RPMI7951 (cell line): ENCODE measurements at regions not wholly inside any gene's neighbourhood (a gene's known extent, or its start where the extent isn't known, plus 50 kb on each side); places are given as distances from the start of the nearest gene placed in this dataset.

Experiments
- DNase-seq: peaks from one replicate; pipeline ENCODE4 v3.0.0-alpha.2; 2012; ENCODE audit warnings: low read depth

- no peak for DNase-seq
These were observed 125.3 kb upstream of the STMND1 start for GRCh38 chr6:16976385-16977183.

- DNase-seq: no peak
These were observed 127.0 kb upstream of the STMND1 start for GRCh38 chr6:16974704-16975359.

DNA sequence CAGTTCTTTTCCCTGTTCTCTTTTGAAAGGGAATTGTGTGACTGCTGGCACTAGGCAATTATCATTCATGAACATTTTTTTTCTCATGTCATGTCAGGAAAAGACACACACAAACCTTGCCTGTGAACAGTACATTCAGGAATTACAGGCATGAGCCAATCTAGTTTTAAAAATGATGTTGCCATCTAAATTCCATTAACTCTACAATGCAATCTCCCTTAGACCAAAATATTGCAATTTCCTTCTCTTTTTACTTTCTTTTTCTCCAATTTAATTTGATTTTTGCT, 127.5 kb upstream of the STMND1 start:
- DNase-seq: no peak

DNA sequence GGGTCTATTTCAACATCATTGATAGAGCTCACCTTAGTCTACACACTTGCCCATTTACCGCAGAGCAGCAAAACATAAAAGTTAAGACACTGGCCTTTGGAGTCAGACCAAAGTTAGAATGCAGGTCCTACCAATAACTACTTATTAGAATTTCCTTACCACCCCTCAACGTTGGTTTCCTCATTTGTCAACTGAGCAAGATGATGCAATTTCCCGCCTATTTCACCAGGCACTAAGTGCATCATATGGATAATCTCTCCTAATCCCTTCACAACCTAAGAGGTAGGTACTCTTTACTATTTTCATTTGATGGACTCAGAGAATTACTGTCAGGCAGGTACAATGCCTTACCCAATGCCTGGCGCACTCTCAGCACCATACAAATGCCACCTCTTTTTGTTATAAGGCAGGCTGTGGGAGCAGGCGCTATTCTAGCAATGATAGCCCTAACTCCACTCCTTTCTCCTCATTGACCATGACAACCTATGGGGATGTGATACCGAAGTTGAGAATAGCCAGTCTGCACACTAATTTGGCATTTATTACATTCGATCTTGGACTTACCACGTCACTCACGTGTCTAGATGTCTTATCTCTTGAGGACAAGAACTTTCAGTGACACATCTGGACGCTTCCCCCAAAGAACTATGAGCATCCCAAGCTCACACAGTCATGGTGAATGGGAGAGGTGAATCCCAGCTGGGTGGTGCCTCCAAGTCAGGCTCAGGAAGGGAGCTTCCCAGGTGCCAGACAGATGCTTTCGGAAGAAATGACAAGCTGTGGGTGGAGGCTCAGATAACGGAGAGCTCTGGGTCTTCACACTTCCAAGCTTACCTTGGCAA, 128.1 kb upstream of the STMND1 start:
- no peak for DNase-seq

- DNase-seq: no peak
These were observed 128.8 kb upstream of the STMND1 start for GRCh38 chr6:16973051-16973450.

GRCh38 chr6:16972535-16972934, 129.3 kb upstream of the STMND1 start:
- DNase-seq: no peak

GRCh38 chr6:16969699-16970655, 131.9 kb upstream of the STMND1 start:
- DNase-seq: no peak

DNA sequence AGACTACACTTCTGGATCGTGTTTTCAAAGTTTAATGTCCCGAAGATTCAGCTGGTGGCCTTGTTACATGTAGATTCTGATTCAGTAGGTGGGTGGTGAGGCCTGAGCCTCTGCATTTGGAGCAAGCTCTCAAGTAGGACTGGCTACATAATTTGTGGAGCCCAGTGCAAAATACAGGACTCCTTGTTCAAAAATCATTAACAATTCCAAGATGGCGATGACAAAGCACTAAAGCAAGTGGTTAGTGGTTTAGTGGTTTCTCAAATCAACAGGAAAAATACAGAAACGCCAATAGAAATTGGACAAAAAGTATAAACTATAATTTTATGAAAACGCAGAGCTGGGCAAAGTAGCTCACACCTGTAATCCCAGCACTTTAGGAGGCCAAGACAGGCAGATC, 133.7 kb upstream of the STMND1 start:
- no peak for DNase-seq

- DNase-seq: no peak
These were observed 134.4 kb upstream of the STMND1 start for GRCh38 chr6:16967470-16967817.

GRCh38 chr6:16966791-16967469, 134.9 kb upstream of the STMND1 start:
- DNase-seq: peak; percentile 48

- peak; percentile 26 for DNase-seq
These were observed 136.2 kb upstream of the STMND1 start for GRCh38 chr6:16965689-16966088.

- DNase-seq: peak; percentile 95
These were observed 137.0 kb upstream of the STMND1 start for GRCh38 chr6:16964553-16965499.

DNA sequence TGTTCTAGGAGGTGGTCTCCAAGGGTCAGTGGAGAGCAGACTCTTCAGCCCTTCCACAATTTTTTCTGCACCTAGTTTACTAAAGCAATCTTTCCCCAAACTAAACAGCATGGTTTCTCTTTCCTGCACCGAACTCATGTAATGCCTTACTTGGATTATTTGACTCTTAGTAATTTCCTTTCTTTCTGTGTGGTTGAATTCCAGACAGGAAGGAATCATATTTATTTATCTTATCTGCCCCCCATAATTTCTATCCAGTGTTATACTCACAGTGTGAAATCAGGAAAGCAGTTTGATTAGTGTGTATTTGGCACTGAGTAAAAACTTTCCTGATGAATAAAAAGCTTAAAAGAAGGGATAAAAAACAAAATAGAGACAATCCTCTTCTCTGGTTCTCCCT, 140.3 kb upstream of the STMND1 start:
- DNase-seq: peak; percentile 50

- DNase-seq: no peak
These were observed 142.1 kb upstream of the STMND1 start for GRCh38 chr6:16959789-16960188.

GRCh38 chr6:16956361-16956760, 145.5 kb upstream of the STMND1 start:
- DNase-seq: peak; percentile 33

GRCh38 chr6:16955899-16956298, 146.0 kb upstream of the STMND1 start:
- DNase-seq: no peak

DNA sequence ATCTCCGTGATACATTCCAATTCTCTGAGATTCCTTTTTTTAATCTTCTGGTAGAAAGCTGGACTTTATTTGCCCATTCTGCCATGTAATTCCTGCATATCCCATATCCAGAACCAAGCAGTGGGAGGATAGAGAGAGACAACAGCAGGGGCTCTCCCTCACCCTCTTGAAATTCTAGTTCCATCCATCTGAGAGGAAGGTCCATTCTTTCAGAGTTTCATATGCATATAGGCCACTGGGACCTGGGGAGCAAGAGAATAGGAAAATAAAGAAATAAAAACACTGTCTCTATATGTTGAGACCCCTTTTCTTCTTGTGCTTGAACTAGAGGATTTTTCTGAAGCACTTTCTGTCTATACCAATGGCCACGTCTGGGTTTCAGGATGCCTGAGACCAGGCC, 147.9 kb upstream of the STMND1 start:
- no peak for DNase-seq

GRCh38 chr6:16953446-16953845, 148.4 kb upstream of the STMND1 start:
- no peak for DNase-seq

DNA sequence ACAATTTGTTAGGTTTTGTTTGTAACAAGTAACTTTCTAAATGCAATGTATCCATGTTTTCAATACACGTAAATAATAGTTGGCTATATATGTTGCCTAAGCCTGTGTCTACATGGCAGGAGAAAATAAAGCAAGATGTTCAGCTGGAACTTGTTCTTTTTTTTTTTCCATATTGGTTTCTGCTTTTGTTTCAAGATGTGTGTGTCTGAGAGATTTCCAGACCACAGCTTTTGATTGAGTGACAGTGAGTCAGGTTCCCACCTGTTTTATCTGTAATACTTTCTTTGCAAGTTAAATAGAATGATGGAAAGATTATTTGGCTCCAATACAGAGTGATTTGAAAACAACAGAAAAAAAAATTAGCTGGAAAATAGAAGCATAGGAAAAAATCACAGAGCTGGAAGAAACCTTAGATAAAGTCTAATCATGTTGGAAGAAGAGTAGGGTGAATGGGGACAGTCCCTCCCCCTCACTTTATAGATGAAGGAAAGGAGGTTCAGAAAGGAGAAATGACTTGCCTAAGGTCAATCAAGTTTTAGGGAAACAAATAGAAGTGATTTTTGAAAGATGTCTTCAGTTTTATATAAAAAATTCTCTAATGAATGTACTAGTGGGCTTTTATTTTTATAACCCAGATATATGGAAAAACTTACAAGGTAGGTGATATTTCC, 150.9 kb upstream of the STMND1 start:
- peak; percentile 25 for DNase-seq
